GM04504 (cell line): ENCODE measurements at regions not wholly inside any gene's neighbourhood (a gene's known extent, or its start where the extent isn't known, plus 50 kb on each side); places are given as distances from the start of the nearest gene placed in this dataset.
"Not testable (repeated sequence)": the region's sequence is repeated elsewhere in the genome, so short reads cannot be mapped to it uniquely, and the experiment has no call there.

ENCODE experiments used
- DNase-seq: peaks from one replicate; pipeline ENCODE4 v3.0.0-alpha.2; 2012; ENCODE audit warnings: low read depth

DNA sequence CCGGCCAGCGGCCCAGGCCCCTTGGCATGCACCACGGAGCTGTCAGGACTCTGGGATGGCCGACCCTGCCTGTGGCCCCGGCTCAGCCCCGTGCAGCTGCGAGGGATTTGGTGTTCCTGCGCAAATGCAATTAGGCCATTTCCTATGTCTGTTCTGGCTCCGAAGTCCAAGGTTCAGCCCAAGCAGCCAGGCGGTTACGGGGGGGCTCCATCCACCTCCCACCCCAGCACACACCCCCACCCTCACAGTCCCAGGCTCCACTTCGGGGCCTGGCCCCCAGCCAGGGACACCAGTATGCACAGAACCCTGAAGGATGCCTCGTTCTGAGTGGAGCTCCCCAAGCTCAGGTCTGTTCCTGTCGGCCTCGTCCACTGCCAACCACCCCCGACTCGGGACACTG lies 2965.7 kb downstream of the RPIA start:
- not testable (repeated sequence) for DNase-seq

DNA sequence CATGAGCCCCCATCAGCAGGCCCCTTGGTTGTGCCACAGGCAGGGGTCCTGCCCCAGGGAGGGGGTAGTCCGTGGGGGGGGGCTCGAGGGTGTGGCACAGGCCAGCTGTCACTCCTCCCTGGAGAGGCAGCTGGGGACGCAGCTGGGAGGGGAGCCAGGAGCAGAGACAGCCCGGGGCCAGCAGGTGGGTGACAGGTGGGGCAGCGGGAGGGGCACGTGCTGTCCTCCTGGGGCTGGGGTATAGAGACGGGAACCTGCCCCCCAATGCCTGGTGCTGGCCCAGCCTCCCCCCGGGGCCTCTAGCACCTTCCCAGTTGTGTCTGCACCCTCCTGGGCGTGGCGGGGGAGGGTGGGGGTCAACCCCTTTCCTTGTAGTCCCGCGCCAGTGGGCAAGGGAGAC lies 2966.9 kb downstream of the RPIA start:
- not testable (repeated sequence) for DNase-seq

DNA sequence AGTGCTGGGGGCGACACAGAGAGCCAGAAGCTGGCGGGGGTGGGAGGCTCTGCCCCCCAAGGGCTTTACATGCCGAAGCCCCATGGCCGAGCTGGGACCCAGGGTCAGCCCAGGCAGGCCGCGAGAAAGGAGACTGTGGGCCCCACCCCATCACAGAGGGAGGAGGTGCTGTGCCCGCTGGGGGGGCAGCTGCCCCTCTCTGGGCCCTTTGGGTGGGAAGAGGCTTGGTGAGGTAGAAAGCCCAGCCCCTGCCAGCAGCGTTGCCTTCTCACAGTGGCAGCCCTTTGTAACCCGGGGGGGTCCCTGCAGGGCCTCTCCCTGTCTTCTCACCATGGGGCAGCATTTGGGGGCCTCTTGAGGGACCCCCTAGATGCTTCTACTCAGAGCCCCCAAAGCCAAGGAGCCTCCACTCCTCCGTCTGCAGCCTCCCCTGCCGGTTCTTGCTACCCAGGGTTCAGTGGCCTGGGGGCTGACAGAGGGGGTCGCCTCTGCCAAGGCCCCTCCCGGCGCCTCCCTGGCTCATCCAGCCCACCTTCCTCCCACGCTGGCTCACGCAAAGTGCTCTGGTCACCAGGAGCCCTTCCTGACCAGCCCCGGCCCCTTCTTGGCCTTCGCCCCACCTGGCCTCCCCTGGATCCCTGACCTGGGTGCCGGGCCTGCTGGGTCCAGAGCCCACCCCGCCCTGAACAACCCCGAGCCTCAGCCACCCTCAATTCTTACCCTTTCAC lies 2967.9 kb downstream of the RPIA start:
- not testable (repeated sequence) for DNase-seq

DNA sequence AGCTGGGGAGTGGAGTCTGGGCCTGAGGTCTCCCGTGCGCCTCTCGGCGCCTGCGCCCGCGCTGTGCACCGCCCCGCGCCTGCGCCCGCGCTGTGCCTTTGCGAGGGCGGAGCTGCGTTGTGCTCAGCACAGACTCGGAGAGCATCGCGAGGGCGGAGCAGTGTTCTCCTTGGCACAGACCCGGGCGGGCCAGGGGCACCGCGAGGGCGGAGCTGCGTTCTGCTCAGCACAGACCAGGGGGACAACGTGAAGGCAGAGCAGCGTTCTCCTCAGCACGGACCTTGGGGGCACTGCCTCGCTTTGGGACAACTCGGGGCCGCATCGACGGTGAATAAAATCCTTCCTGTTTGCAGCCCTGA lies 2968.4 kb downstream of the RPIA start:
- DNase-seq, result not testable (repeated sequence)

- not testable (repeated sequence) for DNase-seq
These were observed 2975.9 kb downstream of the RPIA start for GRCh38 chr2:91667341-91667740.

GRCh38 chr2:91685541-91685940 lies 2994.1 kb downstream of the RPIA start:
- DNase-seq, result not testable (repeated sequence)

DNA sequence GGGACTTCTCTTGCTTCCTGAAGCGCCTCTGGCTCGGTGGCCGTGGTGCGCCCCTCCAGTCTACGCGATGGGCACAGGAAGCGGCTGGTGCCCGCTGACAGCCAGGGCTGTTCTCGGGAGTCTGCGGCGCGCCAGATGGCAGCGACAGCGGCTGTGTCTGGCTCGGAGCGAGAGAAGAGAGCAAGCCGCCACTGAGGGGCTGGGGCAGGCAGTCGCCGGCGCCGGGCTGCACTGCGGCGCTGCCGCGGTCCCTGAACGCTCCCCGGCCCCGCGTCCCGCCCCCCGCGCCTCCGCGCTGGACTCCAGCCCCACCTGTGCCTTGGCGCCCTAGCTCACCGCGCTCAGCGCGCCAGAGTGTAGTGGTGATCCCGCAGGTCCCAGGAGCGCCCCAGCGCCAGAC lies 2994.6 kb downstream of the RPIA start:
- DNase-seq, result not testable (repeated sequence)
